Glutamatergic neuron (in vitro differentiated cells): ENCODE measurements at regions not wholly inside any gene's neighbourhood (a gene's known extent, or its start where the extent isn't known, plus 50 kb on each side); places are given as distances from the start of the nearest gene placed in this dataset.

Source experiments
- DNase-seq: peaks from one replicate; pipeline ENCODE4 v3.0.0; 2022
- H3K27ac Mint-ChIP-seq: one replicate; pipeline ENCODE4 v1.8.0; 2020; ENCODE audit warnings: mild to moderate bottlenecking, mixed read lengths, inconsistent platforms; ENCODE audit not compliant: unreplicated experiment
- H3K27me3 Mint-ChIP-seq: one replicate; pipeline ENCODE4 v1.8.0; 2020; ENCODE audit warnings: mild to moderate bottlenecking, moderate library complexity, mixed read lengths, inconsistent platforms; ENCODE audit not compliant: unreplicated experiment
- H3K36me3 Mint-ChIP-seq: one replicate; pipeline ENCODE4 v1.8.0; 2020; ENCODE audit warnings: mild to moderate bottlenecking, mixed read lengths, inconsistent platforms; ENCODE audit not compliant: unreplicated experiment
- H3K4me1 Mint-ChIP-seq: one replicate; pipeline ENCODE4 v1.8.0; 2020; ENCODE audit warnings: mild to moderate bottlenecking, low read depth, mixed read lengths, inconsistent platforms; ENCODE audit not compliant: unreplicated experiment
- H3K4me3 Mint-ChIP-seq: one replicate; pipeline ENCODE4 v1.8.0; 2020; ENCODE audit warnings: mild to moderate bottlenecking, mixed read lengths, inconsistent platforms; ENCODE audit not compliant: unreplicated experiment
- H3K9me3 Mint-ChIP-seq: one replicate; pipeline ENCODE4 v1.8.0; 2020; ENCODE audit warnings: mild to moderate bottlenecking, moderate library complexity, mixed read lengths, inconsistent platforms; ENCODE audit not compliant: unreplicated experiment
- CTCF ChIP-seq: fragments of 200-600 bp; sonication (generic); IDR thresholded peaks from one replicate; pipeline ENCODE4 v1.5.0; 2021; ENCODE audit not compliant: partially characterized antibody, unreplicated experiment

- DNase-seq = peak; percentile 46
- H3K4me1 Mint-ChIP-seq = peaks cover 59% of the 10 kb centered on the region
Observed at GRCh38 chr13:23510979-23511735, 59.1 kb upstream of the TNFRSF19 start.

GRCh38 chr13:23512762-23513395 lies 57.3 kb upstream of the TNFRSF19 start:
- no peak for DNase-seq
- peak; percentile 66 for TF ChIP-seq CTCF
- Mint-ChIP-seq H3K36me3 (peaks cover 5% of the 10 kb centered on the region), H3K27ac (peak overlapping the region; percentile 9), H3K4me3 (peak overlapping the region; percentile 0), H3K27me3 (peaks cover under 1% of the 10 kb centered on the region), H3K9me3 (peaks cover under 1% of the 10 kb centered on the region), H3K4me1 (peaks cover 61% of the 10 kb centered on the region)

More at GRCh38 chr13:23510979-23511735, 59.1 kb upstream of the TNFRSF19 start:
- H3K27ac Mint-ChIP-seq = peak overlapping the region; percentile 88
- TF ChIP-seq CTCF = peak; percentile 19
- peaks cover 8% of the 10 kb centered on the region for H3K9me3 Mint-ChIP-seq
- H3K36me3 Mint-ChIP-seq = peaks cover 5% of the 10 kb centered on the region
- H3K27me3 Mint-ChIP-seq = peaks cover 6% of the 10 kb centered on the region
- peak overlapping the region; percentile 68 for H3K4me3 Mint-ChIP-seq

- no peaks in the 10 kb centered on the region for H3K9me3 Mint-ChIP-seq
- H3K27ac Mint-ChIP-seq = no peak overlapping the region
- no peak for TF ChIP-seq CTCF
- no peak for DNase-seq
- peaks cover 5% of the 10 kb centered on the region for H3K36me3 Mint-ChIP-seq
- no peaks in the 10 kb centered on the region for H3K27me3 Mint-ChIP-seq
- peak overlapping the region; percentile 0 for H3K4me3 Mint-ChIP-seq
- peaks cover 62% of the 10 kb centered on the region for H3K4me1 Mint-ChIP-seq
Observed at GRCh38 chr13:23513455-23513854, 56.8 kb upstream of the TNFRSF19 start.

GRCh38 chr13:23514076-23514475 lies 56.1 kb upstream of the TNFRSF19 start:
- H3K27ac Mint-ChIP-seq = no peak overlapping the region
- H3K9me3 Mint-ChIP-seq = no peaks in the 10 kb centered on the region
- no peak overlapping the region for H3K4me3 Mint-ChIP-seq
- H3K36me3 Mint-ChIP-seq = peaks cover 5% of the 10 kb centered on the region
- peaks cover 67% of the 10 kb centered on the region for H3K4me1 Mint-ChIP-seq
- H3K27me3 Mint-ChIP-seq = no peaks in the 10 kb centered on the region
- no peak for TF ChIP-seq CTCF
- no peak for DNase-seq

- H3K9me3 Mint-ChIP-seq = peaks cover 6% of the 10 kb centered on the region
- peak overlapping the region; percentile 5 for H3K4me3 Mint-ChIP-seq
- H3K27ac Mint-ChIP-seq = no peak overlapping the region
- H3K36me3 Mint-ChIP-seq = peaks cover 5% of the 10 kb centered on the region
- TF ChIP-seq CTCF = no peak
- H3K27me3 Mint-ChIP-seq = no peaks in the 10 kb centered on the region
- DNase-seq = no peak
- peaks cover 67% of the 10 kb centered on the region for H3K4me1 Mint-ChIP-seq
Observed at GRCh38 chr13:23515116-23515515, 55.1 kb upstream of the TNFRSF19 start.
